Neural cell (in vitro differentiated cells): ENCODE measurements at regions not wholly inside any gene's neighbourhood (a gene's known extent, or its start where the extent isn't known, plus 50 kb on each side); places are given as distances from the start of the nearest gene placed in this dataset.

Source experiments
- EP300 ChIP-seq: fragments of 450-650 bp; conservative IDR thresholded peaks from 2 replicates; pipeline ENCODE4 v1.6.1; 2014; ENCODE audit warnings: antibody characterized with exemption, mild to moderate bottlenecking, moderate library complexity; ENCODE audit not compliant: poor library complexity, severe bottlenecking
- EZH2 ChIP-seq: fragments of 200-600, 300-800 bp; shearing (Covaris generic), sonication (generic); IDR thresholded peaks from 2 replicates; pipeline ENCODE4 v1.6.1; 2014; ENCODE audit warnings: antibody characterized with exemption, low read length, borderline replicate concordance, mild to moderate bottlenecking; ENCODE audit not compliant: insufficient read depth, poor library complexity, severe bottlenecking
- SMC3 ChIP-seq: fragments of 450-650 bp; conservative IDR thresholded peaks from 2 replicates; pipeline ENCODE4 v1.6.1; 2014; ENCODE audit warnings: antibody characterized with exemption, mild to moderate bottlenecking, moderate library complexity; ENCODE audit not compliant: poor library complexity
- TF ChIP-seq, protein P1 (sequence below): fragments of 450-650 bp; IDR thresholded peaks from 2 replicates; pipeline ENCODE4 v1.5.1; 2014; ENCODE audit warnings: antibody characterized with exemption, mild to moderate bottlenecking, moderate library complexity; ENCODE audit not compliant: poor library complexity, severe bottlenecking
- TF ChIP-seq, protein P2 (sequence below): IDR thresholded peaks from 2 replicates; pipeline ENCODE4 v1.6.1; 2012; ENCODE audit warnings: borderline replicate concordance

DNA sequence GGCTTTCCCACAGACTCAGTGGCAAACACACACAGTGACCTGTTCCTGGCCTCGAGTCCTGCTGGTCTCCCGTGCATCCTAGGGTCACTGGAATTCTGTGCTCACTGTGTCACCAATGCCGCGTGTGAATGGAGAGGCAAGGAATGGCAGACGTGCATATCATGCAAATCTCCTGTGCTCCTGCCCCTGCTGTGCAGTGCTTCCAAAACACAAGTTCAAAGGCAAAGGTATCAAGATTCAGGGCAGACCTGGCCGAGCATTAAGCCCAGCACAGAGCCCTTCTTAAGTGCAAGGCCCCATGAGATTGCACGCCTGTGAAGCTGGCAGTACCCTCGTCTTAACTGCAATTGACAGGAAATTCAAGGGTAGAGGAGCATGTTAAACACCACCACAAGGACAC, 129.1 kb downstream of the NDUFA10 start:
- no peak for TF ChIP-seq EP300
- TF ChIP-seq, protein P1, sequence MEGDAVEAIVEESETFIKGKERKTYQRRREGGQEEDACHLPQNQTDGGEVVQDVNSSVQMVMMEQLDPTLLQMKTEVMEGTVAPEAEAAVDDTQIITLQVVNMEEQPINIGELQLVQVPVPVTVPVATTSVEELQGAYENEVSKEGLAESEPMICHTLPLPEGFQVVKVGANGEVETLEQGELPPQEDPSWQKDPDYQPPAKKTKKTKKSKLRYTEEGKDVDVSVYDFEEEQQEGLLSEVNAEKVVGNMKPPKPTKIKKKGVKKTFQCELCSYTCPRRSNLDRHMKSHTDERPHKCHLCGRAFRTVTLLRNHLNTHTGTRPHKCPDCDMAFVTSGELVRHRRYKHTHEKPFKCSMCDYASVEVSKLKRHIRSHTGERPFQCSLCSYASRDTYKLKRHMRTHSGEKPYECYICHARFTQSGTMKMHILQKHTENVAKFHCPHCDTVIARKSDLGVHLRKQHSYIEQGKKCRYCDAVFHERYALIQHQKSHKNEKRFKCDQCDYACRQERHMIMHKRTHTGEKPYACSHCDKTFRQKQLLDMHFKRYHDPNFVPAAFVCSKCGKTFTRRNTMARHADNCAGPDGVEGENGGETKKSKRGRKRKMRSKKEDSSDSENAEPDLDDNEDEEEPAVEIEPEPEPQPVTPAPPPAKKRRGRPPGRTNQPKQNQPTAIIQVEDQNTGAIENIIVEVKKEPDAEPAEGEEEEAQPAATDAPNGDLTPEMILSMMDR = no peak
- TF ChIP-seq, protein P2, sequence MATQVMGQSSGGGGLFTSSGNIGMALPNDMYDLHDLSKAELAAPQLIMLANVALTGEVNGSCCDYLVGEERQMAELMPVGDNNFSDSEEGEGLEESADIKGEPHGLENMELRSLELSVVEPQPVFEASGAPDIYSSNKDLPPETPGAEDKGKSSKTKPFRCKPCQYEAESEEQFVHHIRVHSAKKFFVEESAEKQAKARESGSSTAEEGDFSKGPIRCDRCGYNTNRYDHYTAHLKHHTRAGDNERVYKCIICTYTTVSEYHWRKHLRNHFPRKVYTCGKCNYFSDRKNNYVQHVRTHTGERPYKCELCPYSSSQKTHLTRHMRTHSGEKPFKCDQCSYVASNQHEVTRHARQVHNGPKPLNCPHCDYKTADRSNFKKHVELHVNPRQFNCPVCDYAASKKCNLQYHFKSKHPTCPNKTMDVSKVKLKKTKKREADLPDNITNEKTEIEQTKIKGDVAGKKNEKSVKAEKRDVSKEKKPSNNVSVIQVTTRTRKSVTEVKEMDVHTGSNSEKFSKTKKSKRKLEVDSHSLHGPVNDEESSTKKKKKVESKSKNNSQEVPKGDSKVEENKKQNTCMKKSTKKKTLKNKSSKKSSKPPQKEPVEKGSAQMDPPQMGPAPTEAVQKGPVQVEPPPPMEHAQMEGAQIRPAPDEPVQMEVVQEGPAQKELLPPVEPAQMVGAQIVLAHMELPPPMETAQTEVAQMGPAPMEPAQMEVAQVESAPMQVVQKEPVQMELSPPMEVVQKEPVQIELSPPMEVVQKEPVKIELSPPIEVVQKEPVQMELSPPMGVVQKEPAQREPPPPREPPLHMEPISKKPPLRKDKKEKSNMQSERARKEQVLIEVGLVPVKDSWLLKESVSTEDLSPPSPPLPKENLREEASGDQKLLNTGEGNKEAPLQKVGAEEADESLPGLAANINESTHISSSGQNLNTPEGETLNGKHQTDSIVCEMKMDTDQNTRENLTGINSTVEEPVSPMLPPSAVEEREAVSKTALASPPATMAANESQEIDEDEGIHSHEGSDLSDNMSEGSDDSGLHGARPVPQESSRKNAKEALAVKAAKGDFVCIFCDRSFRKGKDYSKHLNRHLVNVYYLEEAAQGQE = no peak
- TF ChIP-seq SMC3 = no peak
- no peak for TF ChIP-seq EZH2
